BJ (cell line): ENCODE measurements at regions not wholly inside any gene's neighbourhood (a gene's known extent, or its start where the extent isn't known, plus 50 kb on each side); places are given as distances from the start of the nearest gene placed in this dataset.
A peak's percentile ranks its signal among the peaks of the same experiment; 100 is the strongest.

Experiments
- CTCF ChIA-PET: fragments of 350-600 bp; formaldehyde crosslinking; extraction: SDS; loops from one replicate; lab custom pipeline; 2021; ENCODE audit warnings: antibody characterized with exemption, inconsistent platforms; lab: Yijun Ruan, JAX
- POLR2A ChIA-PET: fragments of 300-600 bp; sonication (Branson Sonifier 250); formaldehyde crosslinking; extraction: SDS; loops from one replicate; lab custom pipeline; 2021; ENCODE audit warnings: antibody characterized with exemption; lab: Charles Lee
- DNase-seq: peaks from one replicate; pipeline ENCODE4 v3.0.0-alpha.2; 2011; ENCODE audit warnings: low read depth
- H3K27me3 ChIP-seq: 2 replicates; pipeline ENCODE4 v1.6.0; 2011; ENCODE audit warnings: low read length; ENCODE audit not compliant: control insufficient read depth, insufficient read depth
- H3K36me3 ChIP-seq: 2 replicates; pipeline ENCODE4 v1.5.1; 2011; ENCODE audit warnings: low read length; ENCODE audit not compliant: control insufficient read depth, insufficient read depth
- H3K4me3 ChIP-seq: 2 replicates; pipeline ENCODE4 v1.5.1; 2011; ENCODE audit warnings: low read depth, mild to moderate bottlenecking, control low read depth, low read length
- TF ChIP-seq, protein P1 (sequence below): IDR thresholded peaks from 2 replicates; pipeline ENCODE4 v1.5.1; 2011; ENCODE audit warnings: low read depth, mild to moderate bottlenecking, control low read depth, inconsistent platforms, low read length, moderate library complexity; ENCODE audit not compliant: insufficient read depth

- Histone ChIP-seq H3K4me3 (no peak overlapping the region), H3K27me3 (no peaks in the 10 kb centered on the region), H3K36me3 (no peaks in the 10 kb centered on the region)
- CTCF ChIA-PET, result no interaction called here
- TF ChIP-seq, protein P1, sequence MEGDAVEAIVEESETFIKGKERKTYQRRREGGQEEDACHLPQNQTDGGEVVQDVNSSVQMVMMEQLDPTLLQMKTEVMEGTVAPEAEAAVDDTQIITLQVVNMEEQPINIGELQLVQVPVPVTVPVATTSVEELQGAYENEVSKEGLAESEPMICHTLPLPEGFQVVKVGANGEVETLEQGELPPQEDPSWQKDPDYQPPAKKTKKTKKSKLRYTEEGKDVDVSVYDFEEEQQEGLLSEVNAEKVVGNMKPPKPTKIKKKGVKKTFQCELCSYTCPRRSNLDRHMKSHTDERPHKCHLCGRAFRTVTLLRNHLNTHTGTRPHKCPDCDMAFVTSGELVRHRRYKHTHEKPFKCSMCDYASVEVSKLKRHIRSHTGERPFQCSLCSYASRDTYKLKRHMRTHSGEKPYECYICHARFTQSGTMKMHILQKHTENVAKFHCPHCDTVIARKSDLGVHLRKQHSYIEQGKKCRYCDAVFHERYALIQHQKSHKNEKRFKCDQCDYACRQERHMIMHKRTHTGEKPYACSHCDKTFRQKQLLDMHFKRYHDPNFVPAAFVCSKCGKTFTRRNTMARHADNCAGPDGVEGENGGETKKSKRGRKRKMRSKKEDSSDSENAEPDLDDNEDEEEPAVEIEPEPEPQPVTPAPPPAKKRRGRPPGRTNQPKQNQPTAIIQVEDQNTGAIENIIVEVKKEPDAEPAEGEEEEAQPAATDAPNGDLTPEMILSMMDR, result no peak
- no peak for DNase-seq
- POLR2A ChIA-PET, result no interaction called here
Measured at GRCh38 chr5:42962124-42962523, 78.0 kb downstream of the ANXA2R start.

DNA sequence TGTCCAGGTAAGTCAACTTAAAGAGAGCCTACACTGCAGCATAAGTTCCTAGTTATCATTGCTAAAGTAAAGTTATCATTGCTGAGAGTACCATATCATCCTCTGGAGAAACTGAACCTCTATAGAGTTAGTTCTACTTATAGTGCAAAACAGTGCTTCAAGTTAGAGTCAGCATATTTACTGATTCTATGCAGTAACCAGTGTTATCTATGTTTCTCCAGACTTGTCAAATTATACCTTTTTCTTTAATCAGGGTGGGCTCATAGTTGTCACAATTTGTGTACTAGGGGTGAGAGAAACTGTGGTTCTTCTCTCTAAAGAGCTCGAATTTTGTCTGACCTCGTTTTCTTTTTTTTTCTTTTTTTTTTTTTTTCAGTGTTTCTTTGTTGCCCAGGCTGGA lies 79.6 kb downstream of the ANXA2R start:
- ChIA-PET POLR2A (no interaction called here), CTCF (no interaction called here)
- TF ChIP-seq, protein P1, result no peak
- Histone ChIP-seq H3K4me3 (no peak overlapping the region), H3K27me3 (no peaks in the 10 kb centered on the region), H3K36me3 (no peaks in the 10 kb centered on the region)
- no peak for DNase-seq

GRCh38 chr5:42956551-42956950 lies 83.6 kb downstream of the ANXA2R start:
- Histone ChIP-seq H3K4me3 (no peak overlapping the region), H3K36me3 (no peaks in the 10 kb centered on the region), H3K27me3 (no peaks in the 10 kb centered on the region)
- TF ChIP-seq, protein P1, result no peak
- CTCF ChIA-PET, result no interaction called here
- POLR2A ChIA-PET, result no interaction called here
- no peak for DNase-seq

- ChIA-PET POLR2A (no interaction called here), CTCF (interaction anchor here (1.0 to 2.3 kb wide), 3 partner anchors 11 to 41 kb away, joined by 3 to 5 read pairs (median 3); no protein-coding TSS in a partner anchor)
- no peaks in the 10 kb centered on the region for H3K36me3 ChIP-seq
- H3K4me3 ChIP-seq, result no peak overlapping the region
- H3K27me3 ChIP-seq, result no peaks in the 10 kb centered on the region
- no peak for DNase-seq
- TF ChIP-seq, protein P1, result no peak
Measured at GRCh38 chr5:42953041-42953440, 87.1 kb downstream of the ANXA2R start.

DNA sequence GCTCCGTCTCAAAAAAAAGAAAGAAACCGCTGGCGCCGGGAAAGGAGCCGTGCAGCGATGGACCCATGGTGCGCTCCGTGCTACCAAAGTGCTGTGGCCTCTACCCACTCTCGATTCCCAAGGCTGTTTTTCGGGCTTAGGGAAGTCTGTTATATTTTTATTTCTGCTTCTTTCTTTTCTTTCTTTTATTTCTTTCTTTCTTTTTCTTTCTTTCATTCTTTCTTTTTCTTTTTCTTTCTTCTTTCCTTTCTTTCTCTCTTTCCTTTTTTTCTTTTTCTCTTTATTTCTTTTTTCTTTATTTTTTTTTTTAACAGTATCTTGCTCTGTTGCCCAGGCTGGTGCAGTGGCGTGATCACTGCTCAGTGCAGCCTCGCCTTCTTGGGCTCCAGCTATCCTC lies 87.5 kb downstream of the ANXA2R start:
- ChIA-PET POLR2A (no interaction called here), CTCF (interaction anchor here (2.3 kb wide), 1 partner anchor 14 kb away, joined by 5 read pairs; no protein-coding TSS in a partner anchor)
- DNase-seq, result no peak
- H3K4me3 ChIP-seq, result peak overlapping the region; percentile 38
- TF ChIP-seq, protein P1, result no peak
- no peaks in the 10 kb centered on the region for H3K27me3 ChIP-seq
- no peaks in the 10 kb centered on the region for H3K36me3 ChIP-seq
